Mesendoderm (in vitro differentiated cells): ENCODE measurements at regions not wholly inside any gene's neighbourhood (a gene's known extent, or its start where the extent isn't known, plus 50 kb on each side); places are given as distances from the start of the nearest gene placed in this dataset.

Source experiments
- DNase-seq: peaks from one replicate; pipeline ENCODE4 v3.0.0; 2013
- H2AK5ac ChIP-seq: 2 replicates; pipeline ENCODE4 v1.6.1; 2013; ENCODE audit warnings: low read length, inconsistent platforms
- H2BK120ac ChIP-seq: 2 replicates; pipeline ENCODE4 v1.6.1; 2013; ENCODE audit warnings: low read depth, mild to moderate bottlenecking, low read length, moderate library complexity, mixed read lengths
- H2BK15ac ChIP-seq: replicated peaks from 2 replicates; pipeline ENCODE4 v1.6.1; 2013; ENCODE audit warnings: low read depth, mild to moderate bottlenecking, moderate library complexity
- H2BK5ac ChIP-seq: 2 replicates; pipeline ENCODE4 v1.6.1; 2013; ENCODE audit warnings: low read length, inconsistent platforms
- H3K18ac ChIP-seq: 2 replicates; pipeline ENCODE4 v1.6.1; 2013; ENCODE audit warnings: mild to moderate bottlenecking, low read length, mixed read lengths
- H3K23ac ChIP-seq: one replicate; pipeline ENCODE4 v1.6.1; 2013; ENCODE audit warnings: low read length
- H3K27ac ChIP-seq: 2 replicates; pipeline ENCODE4 v1.5.1; 2013; ENCODE audit warnings: low read depth, mild to moderate bottlenecking, inconsistent platforms, low read length, moderate library complexity
- H3K27me3 ChIP-seq: 2 replicates; pipeline ENCODE4 v1.6.1; 2013; ENCODE audit warnings: low read length, control low read depth, mild to moderate bottlenecking, inconsistent platforms; ENCODE audit not compliant: insufficient read depth, poor library complexity
- H3K36me3 ChIP-seq: 2 replicates; pipeline ENCODE4 v1.6.1; 2013; ENCODE audit warnings: low read length, inconsistent platforms; ENCODE audit not compliant: control insufficient read depth, insufficient read depth
- H3K4ac ChIP-seq: one replicate; pipeline ENCODE4 v1.6.1; 2013; ENCODE audit warnings: low read depth, mild to moderate bottlenecking, low read length, moderate library complexity
- H3K4me1 ChIP-seq: 2 replicates; pipeline ENCODE4 v1.6.1; 2013; ENCODE audit warnings: low read depth, low read length, inconsistent platforms; ENCODE audit not compliant: control insufficient read depth
- H3K4me2 ChIP-seq: 2 replicates; pipeline ENCODE4 v1.6.1; 2013; ENCODE audit warnings: low read length
- H3K4me3 ChIP-seq: 2 replicates; pipeline ENCODE4 v1.5.1; 2013; ENCODE audit warnings: mild to moderate bottlenecking, low read length
- H3K56ac ChIP-seq: one replicate; pipeline ENCODE4 v1.6.1; 2013; ENCODE audit warnings: low read length
- H3K79me1 ChIP-seq: 2 replicates; pipeline ENCODE4 v1.6.1; 2013; ENCODE audit warnings: low read length, inconsistent platforms
- H3K79me2 ChIP-seq: 2 replicates; pipeline ENCODE4 v1.6.1; 2013; ENCODE audit warnings: mild to moderate bottlenecking, low read length; ENCODE audit not compliant: control insufficient read depth, insufficient read depth
- H3K9ac ChIP-seq: 2 replicates; pipeline ENCODE4 v1.6.1; 2013; ENCODE audit warnings: low read length, inconsistent platforms
- H4K5ac ChIP-seq: one replicate; pipeline ENCODE4 v1.6.1; 2013; ENCODE audit warnings: low read length
- H4K8ac ChIP-seq: one replicate; pipeline ENCODE4 v1.6.1; 2013; ENCODE audit warnings: low read depth, mild to moderate bottlenecking, control low read depth, low read length, moderate library complexity
- WGBS: extraction: QIAGEN DNeasy Blood & Tissue Kit; methylation state at CpG from one replicate; pipeline ENCODE4 v1.1.7; 2013; ENCODE audit warnings: low lambda C conversion rate, missing lambda C conversion rate; ENCODE audit not compliant: insufficient coverage; ENCODE audit errors: extremely low coverage; 5-methylcytosine and 5-hydroxymethylcytosine counted together

DNA sequence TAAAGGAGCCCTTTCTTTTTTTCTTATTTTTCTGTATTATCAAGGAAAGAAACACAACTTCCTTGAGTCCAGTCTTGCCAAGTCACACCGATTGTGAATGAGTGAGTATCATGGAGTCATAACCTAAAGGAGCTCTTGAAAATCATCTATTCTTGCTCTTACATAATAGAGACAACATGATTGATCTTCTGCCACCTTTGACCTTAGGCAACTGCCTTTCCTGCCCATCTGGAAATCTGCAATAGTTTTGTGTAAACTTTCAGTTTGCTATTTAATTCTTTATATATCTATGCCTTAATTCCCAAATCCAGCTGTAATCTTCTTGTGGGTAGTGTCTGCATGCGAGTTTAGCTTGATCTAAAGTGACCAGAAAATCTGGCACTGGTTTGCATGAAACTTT lies 149.9 kb upstream of the FST start:
- no peaks in the 10 kb centered on the region for H3K4me1 ChIP-seq
- H3K4ac ChIP-seq: no peak overlapping the region
- H2BK5ac ChIP-seq: no peak overlapping the region
- H3K56ac ChIP-seq: no peak overlapping the region
- H3K18ac ChIP-seq: no peak overlapping the region
- H4K8ac ChIP-seq: no peak overlapping the region
- H2BK120ac ChIP-seq: no peak overlapping the region
- no peak overlapping the region for H3K9ac ChIP-seq
- H3K79me2 ChIP-seq: no peaks in the 10 kb centered on the region
- no peak for DNase-seq
- H3K27me3 ChIP-seq: no peaks in the 10 kb centered on the region
- no peak overlapping the region for H3K4me3 ChIP-seq
- H3K4me2 ChIP-seq: no peak overlapping the region
- no CpG with 5 or more reads among the region's 2 CpGs for WGBS
- H3K36me3 ChIP-seq: no peaks in the 10 kb centered on the region
- no peak overlapping the region for H3K23ac ChIP-seq
- H3K27ac ChIP-seq: no peak overlapping the region
- H2AK5ac ChIP-seq: no peak overlapping the region
- no peaks in the 10 kb centered on the region for H3K79me1 ChIP-seq
- no peak overlapping the region for H2BK15ac ChIP-seq
- no peak overlapping the region for H4K5ac ChIP-seq

DNA sequence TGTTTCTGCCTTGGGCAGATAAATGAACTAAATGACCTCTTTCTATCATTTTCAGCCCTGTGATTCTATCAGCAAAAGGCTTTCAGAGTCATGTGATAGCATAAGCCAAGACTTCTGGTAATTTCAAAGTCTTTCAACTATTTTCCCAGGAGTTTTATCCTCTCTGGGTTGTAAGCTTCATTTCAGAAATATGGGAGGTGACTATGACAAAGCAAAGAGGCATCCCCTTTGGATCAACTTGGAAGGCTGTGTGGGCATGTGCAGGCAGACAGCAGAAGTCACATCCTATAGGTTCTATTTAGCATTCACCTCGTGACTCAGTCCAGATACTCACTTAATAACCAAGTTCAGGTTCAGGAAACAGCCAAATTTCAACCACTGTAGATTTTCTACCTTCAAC lies 149.0 kb upstream of the FST start:
- no peaks in the 10 kb centered on the region for H3K4me1 ChIP-seq
- no peak overlapping the region for H4K8ac ChIP-seq
- no peak overlapping the region for H3K4me2 ChIP-seq
- H3K36me3 ChIP-seq: no peaks in the 10 kb centered on the region
- no peak overlapping the region for H2AK5ac ChIP-seq
- H3K79me2 ChIP-seq: no peaks in the 10 kb centered on the region
- H2BK15ac ChIP-seq: no peak overlapping the region
- no peaks in the 10 kb centered on the region for H3K79me1 ChIP-seq
- H3K18ac ChIP-seq: no peak overlapping the region
- H2BK120ac ChIP-seq: no peak overlapping the region
- WGBS: no CpG with 5 or more reads among the region's 1 CpG
- no peak overlapping the region for H4K5ac ChIP-seq
- DNase-seq: no peak
- no peak overlapping the region for H2BK5ac ChIP-seq
- no peak overlapping the region for H3K4ac ChIP-seq
- H3K56ac ChIP-seq: no peak overlapping the region
- no peak overlapping the region for H3K4me3 ChIP-seq
- H3K27ac ChIP-seq: no peak overlapping the region
- H3K27me3 ChIP-seq: no peaks in the 10 kb centered on the region
- no peak overlapping the region for H3K23ac ChIP-seq
- no peak overlapping the region for H3K9ac ChIP-seq

DNA sequence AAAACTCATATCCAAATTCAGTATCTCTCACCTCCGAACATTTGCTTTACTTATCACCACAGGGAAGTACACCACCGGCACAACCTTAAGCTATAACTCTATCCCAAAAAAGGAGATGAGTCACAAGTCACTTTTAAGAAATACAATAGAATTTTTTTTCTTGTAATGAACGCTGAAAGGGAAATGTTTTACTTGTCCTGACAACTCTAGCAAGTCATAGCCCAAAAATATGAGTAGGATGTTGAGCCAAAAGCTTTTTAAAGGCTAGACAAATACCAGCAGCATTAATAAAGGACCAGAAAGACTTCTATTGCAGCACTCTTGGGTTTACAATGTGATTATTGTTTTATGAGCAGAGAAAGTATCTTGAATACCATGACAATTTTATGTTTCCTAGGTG lies 147.3 kb upstream of the FST start:
- H2BK5ac ChIP-seq: no peak overlapping the region
- no peak overlapping the region for H3K4ac ChIP-seq
- H4K8ac ChIP-seq: no peak overlapping the region
- no peak overlapping the region for H3K18ac ChIP-seq
- no peak overlapping the region for H3K4me2 ChIP-seq
- H3K27ac ChIP-seq: no peak overlapping the region
- H3K4me3 ChIP-seq: no peak overlapping the region
- H3K4me1 ChIP-seq: no peaks in the 10 kb centered on the region
- no peak overlapping the region for H3K9ac ChIP-seq
- H3K23ac ChIP-seq: no peak overlapping the region
- no peak for DNase-seq
- no peak overlapping the region for H2BK120ac ChIP-seq
- H3K79me1 ChIP-seq: no peaks in the 10 kb centered on the region
- no peaks in the 10 kb centered on the region for H3K36me3 ChIP-seq
- no peaks in the 10 kb centered on the region for H3K79me2 ChIP-seq
- H2BK15ac ChIP-seq: no peak overlapping the region
- no peak overlapping the region for H2AK5ac ChIP-seq
- no peak overlapping the region for H4K5ac ChIP-seq
- no peak overlapping the region for H3K56ac ChIP-seq
- no CpG with 5 or more reads among the region's 3 CpGs for WGBS
- no peaks in the 10 kb centered on the region for H3K27me3 ChIP-seq

DNA sequence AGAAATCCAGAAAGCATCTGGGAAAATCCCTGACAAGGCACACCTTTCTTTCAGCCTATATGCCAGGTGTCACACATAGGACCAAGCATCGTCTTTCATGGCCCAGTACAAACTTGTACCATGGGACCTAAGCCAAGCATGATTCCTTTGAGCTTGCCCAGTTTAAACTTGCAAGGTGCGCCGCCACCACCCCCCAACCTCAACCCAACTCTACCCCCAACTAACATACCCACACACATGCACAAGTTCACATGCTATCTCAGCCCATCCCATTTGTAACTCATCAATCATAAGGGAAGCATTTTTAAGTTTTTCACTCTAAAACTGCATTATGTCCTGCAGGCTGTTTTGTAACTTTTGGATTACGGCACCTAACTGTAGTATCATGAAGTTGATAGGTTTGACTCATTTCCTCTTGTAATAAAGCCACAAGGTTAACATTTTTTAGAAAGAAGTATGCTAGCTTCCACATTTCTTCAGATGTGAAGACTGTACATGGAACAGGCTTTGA lies 145.9 kb upstream of the FST start:
- H2BK5ac ChIP-seq: no peak overlapping the region
- H3K79me1 ChIP-seq: no peaks in the 10 kb centered on the region
- no CpG with 5 or more reads among the region's 4 CpGs for WGBS
- H3K23ac ChIP-seq: no peak overlapping the region
- no peak overlapping the region for H4K8ac ChIP-seq
- H3K4me2 ChIP-seq: no peak overlapping the region
- H3K4ac ChIP-seq: no peak overlapping the region
- H3K79me2 ChIP-seq: no peaks in the 10 kb centered on the region
- H3K27me3 ChIP-seq: no peaks in the 10 kb centered on the region
- H3K18ac ChIP-seq: no peak overlapping the region
- no peak overlapping the region for H3K9ac ChIP-seq
- no peaks in the 10 kb centered on the region for H3K36me3 ChIP-seq
- no peak overlapping the region for H2BK15ac ChIP-seq
- H2BK120ac ChIP-seq: no peak overlapping the region
- no peak overlapping the region for H3K56ac ChIP-seq
- H4K5ac ChIP-seq: no peak overlapping the region
- no peaks in the 10 kb centered on the region for H3K4me1 ChIP-seq
- no peak overlapping the region for H3K27ac ChIP-seq
- no peak overlapping the region for H3K4me3 ChIP-seq
- DNase-seq: no peak
- no peak overlapping the region for H2AK5ac ChIP-seq

DNA sequence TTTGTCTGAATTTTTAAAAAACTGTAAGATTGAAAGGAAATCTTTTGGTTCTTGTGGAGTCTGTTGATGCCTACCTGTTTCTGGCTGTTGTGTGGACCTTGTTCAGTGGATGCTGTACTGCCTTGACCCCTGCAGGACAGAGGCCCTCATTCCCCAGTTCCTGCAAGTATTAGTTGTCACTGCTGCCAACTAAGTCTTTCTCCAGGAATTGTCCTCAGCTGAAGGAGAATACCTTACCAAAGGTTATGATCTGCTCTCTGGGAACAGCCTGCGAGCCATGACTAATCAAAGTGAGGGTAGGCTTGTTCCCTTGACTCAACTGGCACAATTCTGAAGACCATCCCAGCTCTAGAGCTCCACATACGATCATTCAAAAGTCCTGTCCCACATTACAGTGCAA lies 145.3 kb upstream of the FST start:
- no peak overlapping the region for H2BK120ac ChIP-seq
- no peak overlapping the region for H3K18ac ChIP-seq
- H4K5ac ChIP-seq: no peak overlapping the region
- no peak overlapping the region for H4K8ac ChIP-seq
- H3K4ac ChIP-seq: no peak overlapping the region
- no peak overlapping the region for H2BK15ac ChIP-seq
- H3K27ac ChIP-seq: no peak overlapping the region
- H3K4me2 ChIP-seq: no peak overlapping the region
- H3K27me3 ChIP-seq: no peaks in the 10 kb centered on the region
- H3K79me2 ChIP-seq: no peaks in the 10 kb centered on the region
- H3K4me1 ChIP-seq: no peaks in the 10 kb centered on the region
- no CpG with 5 or more reads among the region's 2 CpGs for WGBS
- H3K56ac ChIP-seq: no peak overlapping the region
- peak; percentile 63 for DNase-seq
- no peak overlapping the region for H3K9ac ChIP-seq
- no peak overlapping the region for H2BK5ac ChIP-seq
- H3K23ac ChIP-seq: no peak overlapping the region
- no peaks in the 10 kb centered on the region for H3K36me3 ChIP-seq
- no peaks in the 10 kb centered on the region for H3K79me1 ChIP-seq
- no peak overlapping the region for H3K4me3 ChIP-seq
- no peak overlapping the region for H2AK5ac ChIP-seq

DNA sequence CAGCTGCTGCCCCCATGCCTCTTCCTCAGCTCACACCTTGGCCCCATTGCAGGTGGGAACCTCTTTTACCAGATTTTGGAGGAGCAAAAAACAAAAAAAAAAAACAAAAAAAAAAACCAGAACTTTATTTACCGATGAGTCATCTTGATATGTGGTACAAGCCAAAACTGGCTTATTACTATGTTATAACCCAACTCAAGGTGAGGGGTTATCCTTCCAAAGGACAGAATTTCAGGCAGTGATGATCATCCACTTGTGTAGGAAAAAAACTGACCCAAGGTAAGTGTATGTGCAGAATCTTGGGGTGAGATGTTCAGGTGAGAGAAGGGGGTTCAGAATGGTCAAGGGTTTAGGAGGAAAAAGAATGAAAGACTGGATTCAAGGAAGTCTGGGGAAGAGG lies 142.6 kb upstream of the FST start:
- Histone ChIP-seq H3K56ac (no peak overlapping the region), H3K4me1 (no peaks in the 10 kb centered on the region), H2BK15ac (no peak overlapping the region), H3K4ac (no peak overlapping the region), H3K27ac (no peak overlapping the region), H3K79me2 (no peaks in the 10 kb centered on the region), H3K4me3 (no peak overlapping the region), H3K9ac (no peak overlapping the region), H4K5ac (no peak overlapping the region), H2BK120ac (no peak overlapping the region), H2AK5ac (no peak overlapping the region), H3K23ac (no peak overlapping the region), H3K36me3 (no peaks in the 10 kb centered on the region), H3K79me1 (no peaks in the 10 kb centered on the region), H3K27me3 (no peaks in the 10 kb centered on the region), H3K18ac (no peak overlapping the region), H2BK5ac (no peak overlapping the region), H3K4me2 (no peak overlapping the region), H4K8ac (no peak overlapping the region)
- WGBS: no CpG with 5 or more reads among the region's 1 CpG
- no peak for DNase-seq
